A549 (cell line): ENCODE measurements at regions not wholly inside any gene's neighbourhood (a gene's known extent, or its start where the extent isn't known, plus 50 kb on each side); places are given as distances from the start of the nearest gene placed in this dataset.

ENCODE experiments used
- ATAC-seq, 2 experiments: fragments of 200-7000 bp in 1 of 2; fragments of >200 bp in 1 of 2; cut with Nextera tagmentation in 1 of 2; cut with Tn5 transposase in 1 of 2; 3 replicates each; pipeline versions ENCODE4 v1.8.0 to v1.9.1; 2018 to 2020; ENCODE audit warnings: mild to moderate bottlenecking in 1 of 2, moderate library complexity in 1 of 2
- CTCF ChIA-PET: fragments of 300-600 bp; sonication (Branson Sonifier 250); formaldehyde crosslinking; extraction: SDS; loops from one replicate; lab custom pipeline; 2021; ENCODE audit warnings: antibody characterized with exemption, inconsistent platforms; lab: Yijun Ruan, JAX
- POLR2A ChIA-PET: fragments of 350-600 bp; formaldehyde crosslinking; extraction: SDS; loops from one replicate; lab custom pipeline; 2021; ENCODE audit warnings: antibody characterized with exemption, inconsistent platforms; lab: Yijun Ruan, JAX
- DNase-seq, 2 experiments: peaks; one replicate each; pipeline versions ENCODE4 v3.0.0 to v3.0.0-alpha.2; 2011 to 2016; ENCODE audit warnings: low read depth in 1 of 2, low spot score in 1 of 2
- FAIRE-seq: peaks from 2 replicates; lab custom pipeline; 2011; peaks lifted over from hg19 to GRCh38; lab: Jason Lieb, UNC
- H3K27ac ChIP-seq, 2 experiments: fragments of >200 bp; sonication (Bioruptor Twin); formaldehyde crosslinking; 3 replicates each; pipeline ENCODE4 v1.5.1; 2016 to 2017
- H3K4me1 ChIP-seq: fragments of >200 bp; sonication (Bioruptor Twin); formaldehyde crosslinking; 3 replicates; pipeline ENCODE4 v1.6.1; 2016
- H3K4me2 ChIP-seq: fragments of >200 bp; sonication (Bioruptor Twin); formaldehyde crosslinking; 3 replicates; pipeline ENCODE4 v1.6.1; 2016
- H3K4me3 ChIP-seq: fragments of >200 bp; sonication (Bioruptor Twin); formaldehyde crosslinking; 3 replicates; pipeline ENCODE4 v1.5.1; 2016
- H3K9me3 ChIP-seq: fragments of >200 bp; sonication (Bioruptor Twin); formaldehyde crosslinking; 3 replicates; pipeline ENCODE4 v1.6.1; 2016
- BCL3 ChIP-seq: fragments of >200 bp; sonication (Bioruptor Twin); formaldehyde crosslinking; IDR thresholded peaks from 3 replicates; pipeline ENCODE4 v1.6.1; 2016
- BHLHE40 ChIP-seq: IDR thresholded peaks from 2 replicates; pipeline ENCODE4 v1.6.1; 2012; ENCODE audit warnings: low read depth, low read length, inconsistent platforms
- CEBPB ChIP-seq, 2 experiments: fragments of >200 bp in 1 of 2; sonication (Bioruptor Twin) in 1 of 2; formaldehyde crosslinking in 1 of 2; IDR thresholded peaks; 2 replicates each; pipeline ENCODE4 v1.6.1; 2012 to 2016
- CHD4 ChIP-seq: fragments of 200-600 bp; sonication (generic); IDR thresholded peaks from 2 replicates; pipeline ENCODE4 v1.6.1; 2016; ENCODE audit warnings: antibody characterized with exemption, mild to moderate bottlenecking, borderline replicate concordance
- CTCF ChIP-seq: fragments of >200 bp; sonication (Bioruptor Twin); formaldehyde crosslinking; IDR thresholded peaks from 3 replicates; pipeline ENCODE4 v1.5.1; 2016
- EHF ChIP-seq: fragments of 250-450 bp; sonication (Bioruptor Pico); IDR thresholded peaks from 2 replicates; pipeline ENCODE4 v1.5.0; 2020; ENCODE audit warnings: mild to moderate bottlenecking
- EHMT2 ChIP-seq: fragments of 200-600 bp; sonication (generic); IDR thresholded peaks from 2 replicates; pipeline ENCODE4 v1.6.1; 2016; ENCODE audit warnings: antibody characterized with exemption, low read depth, mild to moderate bottlenecking, moderate library complexity
- EP300 ChIP-seq, 2 experiments: fragments of >200 bp; sonication (Bioruptor Twin); formaldehyde crosslinking; IDR thresholded peaks; 2 replicates in 1 of 2; 3 replicates in 1 of 2; pipeline ENCODE4 v1.6.1; 2016 to 2017
- FOSB ChIP-seq: fragments of 250-450 bp; sonication (Bioruptor Pico); IDR thresholded peaks from 2 replicates; pipeline ENCODE4 v1.5.0; 2020; ENCODE audit warnings: mild to moderate bottlenecking, moderate library complexity
- GATA3 ChIP-seq: IDR thresholded peaks from 2 replicates; pipeline ENCODE4 v1.6.1; 2012; ENCODE audit warnings: borderline replicate concordance
- HOXA7 ChIP-seq: fragments of 250-450 bp; sonication (Bioruptor Pico); IDR thresholded peaks from 2 replicates; pipeline ENCODE4 v1.5.0; 2020; ENCODE audit warnings: mild to moderate bottlenecking, moderate library complexity
- HOXB5 ChIP-seq: fragments of 250-450 bp; sonication (Bioruptor Pico); IDR thresholded peaks from 2 replicates; pipeline ENCODE4 v1.5.0; 2020; ENCODE audit warnings: mild to moderate bottlenecking, moderate library complexity
- MAFK ChIP-seq: fragments of 450-650 bp; IDR thresholded peaks from 2 replicates; pipeline ENCODE4 v1.6.1; 2014; ENCODE audit not compliant: partially characterized antibody
- MAZ ChIP-seq: fragments of 150-350 bp; IDR thresholded peaks from 2 replicates; pipeline ENCODE4 v1.6.1; 2014; ENCODE audit warnings: antibody characterized with exemption, low read depth, low read length, borderline replicate concordance
- NFE2L2 ChIP-seq: fragments of 150-350 bp; conservative IDR thresholded peaks from 2 replicates; pipeline ENCODE4 v1.6.1; 2014; ENCODE audit warnings: low read length
- NPAS2 ChIP-seq: fragments of 250-450 bp; sonication (Bioruptor Pico); IDR thresholded peaks from 2 replicates; pipeline ENCODE4 v1.8.0; 2022; ENCODE audit warnings: mild to moderate bottlenecking, moderate library complexity, borderline replicate concordance
- POLR2A ChIP-seq: IDR thresholded peaks from 2 replicates; pipeline ENCODE4 v1.6.1; 2012; ENCODE audit warnings: mild to moderate bottlenecking, low read length
- RAD21 ChIP-seq, 2 experiments: fragments of >200 bp in 1 of 2; sonication (Bioruptor Twin) in 1 of 2; formaldehyde crosslinking in 1 of 2; IDR thresholded peaks in 1 of 2; conservative IDR thresholded peaks in 1 of 2; 2 replicates in 1 of 2; 3 replicates in 1 of 2; pipeline ENCODE4 v1.6.1; 2012 to 2018; ENCODE audit warnings: inconsistent platforms in 1 of 2
- RCOR1 ChIP-seq: fragments of 150-350 bp; IDR thresholded peaks from 2 replicates; pipeline ENCODE4 v1.6.1; 2014; ENCODE audit warnings: antibody characterized with exemption, low read length, low read depth
- REST ChIP-seq: fragments of 200-600 bp; sonication (generic); IDR thresholded peaks from 2 replicates; pipeline ENCODE4 v1.6.1; 2016; ENCODE audit warnings: antibody characterized with exemption, mild to moderate bottlenecking, moderate library complexity
- RNF2 ChIP-seq: fragments of 200-600 bp; sonication (generic); IDR thresholded peaks from 2 replicates; pipeline ENCODE4 v1.6.1; 2016; ENCODE audit warnings: low read depth, mild to moderate bottlenecking, antibody characterized with exemption, moderate library complexity, borderline replicate concordance
- SREBF2 ChIP-seq: fragments of 450-650 bp; IDR thresholded peaks from 2 replicates; pipeline ENCODE4 v1.6.1; 2014; ENCODE audit warnings: mild to moderate bottlenecking, moderate library complexity
- USF2 ChIP-seq: fragments of 450-650 bp; IDR thresholded peaks from 2 replicates; pipeline ENCODE4 v1.6.1; 2014; ENCODE audit warnings: antibody characterized with exemption
- ZSCAN20 ChIP-seq: fragments of 250-450 bp; sonication (Bioruptor Pico); IDR thresholded peaks from 2 replicates; pipeline ENCODE4 v1.8.0; 2022; ENCODE audit warnings: mild to moderate bottlenecking, moderate library complexity
- WGBS: methylation state at CpG from one replicate; pipeline ENCODE4 v1.1.6; 2017; ENCODE audit errors: missing lambda C conversion rate; 5-methylcytosine and 5-hydroxymethylcytosine counted together

- TF ChIP-seq NFE2L2: no peak
- TF ChIP-seq MAFK: peak; percentile 63
- TF ChIP-seq EHF: no peak
- TF ChIP-seq GATA3: no peak
- no peak for DNase-seq
- no peak for ATAC-seq
- H3K4me1 ChIP-seq: no peaks in the 10 kb centered on the region
- no peak overlapping the region for H3K4me3 ChIP-seq
- ChIA-PET POLR2A (no interaction called here), CTCF (interaction anchor here (0.8 to 1.0 kb wide), 2 partner anchors 8 to 123 kb away, joined by 3 to 4 read pairs; no protein-coding TSS in a partner anchor)
- no peak for FAIRE-seq
- H3K27ac ChIP-seq: no peak overlapping the region
- H3K4me2 ChIP-seq: no peak overlapping the region
- no peaks in the 10 kb centered on the region for H3K9me3 ChIP-seq
- WGBS: 56% methylated on average over 14 of the region's 38 CpGs
These were observed 414.0 kb upstream of the MKI67 start for GRCh38 chr10:128540128-128540762.

GRCh38 chr10:128540781-128541761, 414.8 kb upstream of the MKI67 start:
- 32% methylated on average over 46 of the region's 46 CpGs for WGBS
- Histone ChIP-seq H3K4me3 (no peak overlapping the region), H3K9me3 (no peaks in the 10 kb centered on the region), H3K4me2 (no peak overlapping the region), H3K4me1 (no peaks in the 10 kb centered on the region), H3K27ac (no peak overlapping the region)
- TF ChIP-seq HOXB5: no peak
- TF ChIP-seq RNF2: no peak
- no peak for TF ChIP-seq POLR2A
- ChIA-PET CTCF (interaction anchor here (1.0 kb wide), 1 partner anchor 9 kb away, joined by 4 read pairs; no protein-coding TSS in a partner anchor), POLR2A (no interaction called here)
- ATAC-seq (no peak), FAIRE-seq (no peak), DNase-seq (no peak)

GRCh38 chr10:128541926-128542475, 415.8 kb upstream of the MKI67 start:
- TF ChIP-seq BHLHE40: no peak
- TF ChIP-seq EP300 (IDR thresholded peaks at IDR 0.05): no peak
- TF ChIP-seq NPAS2 (CRISPR knock-in tag): no peak
- TF ChIP-seq REST: no peak
- TF ChIP-seq RNF2: no peak
- TF ChIP-seq CEBPB (IDR thresholded peaks at IDR 0.05): no peak
- no peak for TF ChIP-seq MAZ
- no peak for TF ChIP-seq CHD4
- TF ChIP-seq NFE2L2: no peak
- TF ChIP-seq EHMT2: no peak
- no peak for TF ChIP-seq RCOR1
- TF ChIP-seq RAD21 (conservative IDR thresholded peaks at IDR 0.05 in 1 of 2, IDR thresholded peaks at IDR 0.05 in 1 of 2): no peak
- no peak for TF ChIP-seq CTCF
- TF ChIP-seq ZSCAN20 (CRISPR knock-in tag): no peak
- TF ChIP-seq SREBF2: no peak
- no peak for TF ChIP-seq HOXB5
- no peak for TF ChIP-seq HOXA7 (CRISPR knock-in tag)
- TF ChIP-seq BCL3: no peak
- no peak for TF ChIP-seq FOSB (CRISPR knock-in tag)
- no peak for TF ChIP-seq USF2
- CTCF ChIA-PET: interaction anchor here (0.6 kb wide), 1 partner anchor 330 kb away, joined by 3 read pairs; no protein-coding TSS in a partner anchor
- WGBS: 3% methylated on average over 2 of the region's 2 CpGs
- Histone ChIP-seq H3K9me3 (no peaks in the 10 kb centered on the region), H3K4me1 (no peaks in the 10 kb centered on the region), H3K4me2 (no peak overlapping the region), H3K27ac (no peak overlapping the region), H3K4me3 (no peak overlapping the region)
- DNase-seq: no peak
- FAIRE-seq: no peak
- POLR2A ChIA-PET: no interaction called here
- no peak for ATAC-seq
